GM19240 (cell line): ENCODE measurements at regions not wholly inside any gene's neighbourhood (a gene's known extent, or its start where the extent isn't known, plus 50 kb on each side); places are given as distances from the start of the nearest gene placed in this dataset.
"Not testable (repeated sequence)": the region's sequence is repeated elsewhere in the genome, so short reads cannot be mapped to it uniquely, and the experiment has no call there.

Experiments used
- DNase-seq: peaks from one replicate; pipeline ENCODE4 v3.0.0; 2011; ENCODE audit warnings: low spot score; ENCODE audit not compliant: insufficient read length

GRCh38 chr11:46183819-46184218 lies 62.6 kb upstream of the PHF21A start:
- no peak for DNase-seq

- no peak for DNase-seq
Observed at GRCh38 chr11:46181843-46182424, 60.7 kb upstream of the PHF21A start.

DNA sequence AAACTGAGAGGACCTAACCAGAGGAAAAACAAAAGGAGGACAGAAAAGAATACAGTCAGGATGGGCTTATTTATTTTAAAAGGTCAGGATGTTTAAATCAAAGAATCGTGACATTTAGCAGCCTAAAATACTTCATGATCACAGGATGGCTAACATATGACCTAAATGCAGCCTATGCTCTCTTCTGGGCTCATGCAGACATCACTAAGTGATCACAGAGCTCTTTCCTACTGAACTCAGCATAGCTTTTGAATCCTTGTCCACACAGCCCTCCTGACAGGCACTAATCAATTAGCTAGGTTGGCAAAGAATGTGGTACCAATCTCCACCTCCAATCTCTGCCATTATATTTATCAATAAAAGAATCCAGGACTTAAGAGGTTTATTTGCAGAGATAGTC lies 60.1 kb upstream of the PHF21A start:
- no peak for DNase-seq

- DNase-seq, result no peak
Observed at GRCh38 chr11:46180736-46181135, 59.5 kb upstream of the PHF21A start.

DNA sequence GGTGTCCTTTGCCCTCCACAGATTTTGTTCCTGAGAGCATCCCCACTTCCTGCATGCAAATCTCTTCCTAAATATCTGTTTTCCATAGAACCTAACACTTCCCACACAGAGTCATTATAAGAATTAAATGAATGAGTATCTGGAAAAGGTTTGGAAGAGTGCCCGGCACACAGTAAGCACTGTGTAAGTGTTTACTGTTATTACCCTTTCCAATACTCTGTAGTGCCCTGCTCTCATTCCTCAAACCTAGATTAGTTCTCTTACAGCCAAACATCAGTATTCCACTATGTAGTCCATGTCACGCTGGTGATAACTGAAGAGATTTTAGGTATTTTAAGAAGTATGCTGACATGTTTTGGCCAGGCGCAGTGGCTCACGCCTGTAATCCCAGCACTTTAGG lies 57.3 kb upstream of the PHF21A start:
- no peak for DNase-seq

- no peak for DNase-seq
Observed at GRCh38 chr11:46176421-46176820, 55.2 kb upstream of the PHF21A start.

DNA sequence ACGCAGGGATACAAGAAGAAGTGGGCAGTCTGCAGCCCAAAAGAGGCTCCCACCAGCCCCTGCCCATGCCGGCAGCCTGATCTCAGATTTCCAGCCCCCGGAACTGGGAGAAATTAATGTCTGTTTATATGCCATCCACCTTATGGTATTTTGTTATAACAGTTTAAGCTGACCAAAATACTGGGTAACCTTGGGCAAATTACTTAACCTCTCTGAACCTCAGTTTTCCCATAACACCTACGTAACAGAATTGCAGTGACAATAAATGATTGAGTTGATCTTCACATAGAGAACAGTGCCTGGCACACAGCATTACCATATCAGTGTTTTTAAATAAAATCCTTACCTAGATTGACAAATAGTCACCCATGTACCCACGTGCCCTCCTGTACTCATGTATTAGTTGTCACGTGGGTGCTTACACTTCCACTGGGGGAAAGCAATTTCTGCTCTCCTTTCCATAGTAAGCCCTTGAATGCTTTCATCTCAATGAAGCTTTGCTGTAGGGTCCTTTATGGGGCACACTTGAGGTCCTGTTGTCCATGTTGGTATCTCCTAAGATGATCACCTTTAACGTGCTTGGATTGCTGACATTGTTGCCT lies 54.2 kb upstream of the PHF21A start:
- no peak for DNase-seq

DNA sequence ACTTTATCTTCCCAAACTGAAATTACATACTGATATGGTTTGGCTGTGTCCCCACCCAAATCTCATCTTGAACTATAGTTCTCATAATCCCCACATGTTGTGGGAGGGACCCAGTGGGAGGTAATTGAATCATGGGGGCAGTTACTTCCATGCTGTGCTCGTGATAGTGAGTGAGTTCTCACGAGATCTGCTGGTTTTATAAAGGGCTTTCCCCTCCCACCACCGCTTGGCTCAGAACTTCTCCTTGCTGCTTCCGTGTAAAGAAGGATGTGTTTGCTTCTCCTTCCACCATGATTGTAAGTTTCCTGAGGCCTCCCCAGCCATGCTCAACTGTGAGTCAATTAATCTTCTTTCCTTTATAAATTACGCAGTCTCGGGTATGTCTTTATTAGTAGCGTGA lies 50.4 kb upstream of the PHF21A start:
- not testable (repeated sequence) for DNase-seq
